Fibroblast of skin of scalp (primary cell): ENCODE measurements at regions not wholly inside any gene's neighbourhood (a gene's known extent, or its start where the extent isn't known, plus 50 kb on each side); places are given as distances from the start of the nearest gene placed in this dataset.
"Not testable (repeated sequence)": the region's sequence is repeated elsewhere in the genome, so short reads cannot be mapped to it uniquely, and the experiment has no call there.

Experiments
- DNase-seq: peaks from one replicate; pipeline ENCODE4 v3.0.0-alpha.2; 2013

DNA sequence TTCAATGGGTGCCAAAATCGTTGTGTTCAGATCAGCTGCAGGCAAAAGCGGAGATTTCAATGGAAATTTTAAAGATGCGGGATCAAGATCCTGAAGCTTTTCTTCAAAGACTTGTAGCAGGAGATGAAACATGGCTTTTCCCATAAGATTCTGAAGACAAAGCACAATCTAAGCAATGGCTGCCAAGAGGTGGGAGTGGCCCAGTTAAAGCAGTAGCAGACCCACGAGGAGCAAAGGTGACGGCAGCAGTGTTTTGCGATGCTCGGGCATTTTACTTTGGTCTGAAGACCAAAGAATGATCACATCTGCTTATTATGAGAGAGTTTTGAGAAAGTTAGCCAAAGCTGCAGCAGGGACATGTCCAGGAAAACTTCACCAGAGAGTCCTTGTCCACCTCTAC, 222.9 kb downstream of the DSC3 start:
- no peak for DNase-seq

DNA sequence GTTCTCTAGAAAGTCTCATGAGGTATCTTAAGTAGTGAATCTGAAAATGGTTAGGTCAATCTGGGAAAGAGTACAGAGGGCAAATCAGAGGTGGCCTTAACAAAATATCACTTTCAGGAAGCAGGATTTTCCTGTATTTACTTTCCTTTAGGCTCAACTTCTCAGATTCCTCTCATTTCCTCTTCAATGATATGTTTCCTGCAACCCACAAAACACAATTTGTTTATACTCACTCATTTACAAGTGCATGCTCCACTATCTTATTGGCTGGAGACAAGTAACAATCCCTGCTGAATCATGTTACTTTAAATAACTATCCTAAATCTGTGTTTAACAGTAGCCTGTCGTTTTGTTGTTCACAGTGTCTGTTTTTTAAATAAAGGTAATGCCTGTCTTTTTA, 228.1 kb downstream of the DSC3 start:
- DNase-seq: no peak

DNA sequence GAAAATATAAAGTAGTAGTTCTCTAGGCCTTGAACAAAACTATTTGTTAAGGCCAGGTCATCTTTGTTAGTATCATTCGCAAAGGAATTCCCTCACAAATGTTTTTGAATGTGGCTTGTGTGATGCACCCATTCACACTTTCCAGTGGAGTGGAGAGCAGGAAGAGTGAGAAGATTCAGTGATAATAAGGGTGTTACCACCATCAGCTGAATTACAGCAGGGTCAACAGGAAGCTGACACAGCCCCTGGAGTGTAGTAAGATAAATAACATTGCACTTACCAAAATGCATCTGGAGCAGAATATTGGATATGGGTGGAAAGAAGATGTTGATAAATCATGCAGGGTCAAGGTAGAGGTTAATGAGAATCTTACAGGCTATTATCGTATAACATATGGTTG, 231.0 kb downstream of the DSC3 start:
- DNase-seq: no peak

DNA sequence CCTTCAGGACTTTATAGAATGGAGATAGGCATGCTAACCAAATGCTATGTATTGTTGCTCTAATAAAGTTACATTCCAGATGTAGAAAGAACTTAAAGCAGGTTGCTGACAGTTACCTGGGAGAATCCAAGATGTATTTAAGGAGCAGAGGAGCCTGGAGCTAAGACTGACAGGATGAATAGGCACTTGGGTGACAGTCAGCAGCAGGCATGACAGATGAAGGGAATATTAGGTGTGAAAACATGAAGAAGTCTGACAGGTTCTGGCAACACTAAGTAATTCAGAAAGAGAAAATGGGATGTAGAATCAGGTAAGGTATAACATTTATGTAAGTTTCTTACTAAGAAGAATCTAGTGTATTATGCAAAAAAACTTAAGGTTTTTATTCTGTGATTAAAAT, 232.0 kb downstream of the DSC3 start:
- no peak for DNase-seq

DNA sequence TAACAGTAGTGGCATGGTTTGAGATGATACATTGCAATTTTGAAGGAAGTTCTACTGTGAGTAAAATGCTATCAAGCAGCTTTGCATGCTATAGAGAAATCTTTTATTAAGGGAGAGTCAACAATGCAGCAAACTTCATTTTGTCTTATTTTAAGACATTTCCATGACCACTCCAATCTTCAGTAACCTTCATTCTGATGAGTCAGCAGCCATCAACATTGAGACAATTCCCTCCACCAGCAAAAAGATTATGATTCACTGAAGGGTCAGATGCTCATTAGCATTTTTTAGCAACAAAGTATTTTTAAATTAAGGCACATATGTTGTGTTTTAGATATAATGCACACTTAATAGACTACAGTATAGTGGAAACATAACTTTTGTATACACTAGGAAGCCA, 235.7 kb downstream of the DSC3 start:
- no peak for DNase-seq

DNA sequence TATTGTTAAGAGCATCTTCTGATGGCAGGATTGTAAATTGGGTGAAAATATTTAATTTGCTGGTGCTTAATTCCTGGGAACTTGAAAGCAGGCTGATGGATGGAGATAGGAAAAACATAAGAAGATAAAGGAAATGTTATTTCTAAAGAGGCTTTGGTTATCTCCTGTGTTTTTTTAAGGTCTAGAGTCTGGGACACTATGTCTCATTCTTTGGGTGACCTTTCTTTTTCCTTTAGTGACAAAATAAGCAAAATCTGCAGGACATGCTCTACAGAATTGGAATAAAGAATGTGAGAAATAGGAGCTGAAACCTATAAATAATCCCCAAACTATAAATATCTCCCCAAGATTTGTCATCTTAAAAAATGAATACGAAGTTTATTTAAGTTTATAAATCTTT, 241.7 kb downstream of the DSC3 start:
- no peak for DNase-seq

DNA sequence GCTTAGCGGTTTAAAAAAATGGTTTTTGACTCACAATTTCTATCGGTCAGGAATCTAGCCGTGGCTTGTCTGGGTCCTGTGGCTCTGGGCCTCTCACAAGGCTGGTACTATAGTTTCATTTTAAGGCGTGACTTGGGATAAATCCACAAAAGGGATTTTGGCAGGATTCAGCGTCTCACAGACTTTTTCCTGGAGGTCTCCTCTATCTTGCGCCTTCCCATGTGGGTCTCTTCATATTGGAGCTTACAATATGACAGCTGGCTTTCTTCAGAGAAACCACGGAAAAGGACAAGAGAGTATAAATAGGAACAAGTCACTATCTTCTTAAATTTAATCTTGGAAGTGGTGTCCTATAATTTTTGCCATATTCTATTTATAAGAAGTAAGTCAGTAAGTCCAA, 250.5 kb downstream of the DSC3 start:
- DNase-seq: no peak

DNA sequence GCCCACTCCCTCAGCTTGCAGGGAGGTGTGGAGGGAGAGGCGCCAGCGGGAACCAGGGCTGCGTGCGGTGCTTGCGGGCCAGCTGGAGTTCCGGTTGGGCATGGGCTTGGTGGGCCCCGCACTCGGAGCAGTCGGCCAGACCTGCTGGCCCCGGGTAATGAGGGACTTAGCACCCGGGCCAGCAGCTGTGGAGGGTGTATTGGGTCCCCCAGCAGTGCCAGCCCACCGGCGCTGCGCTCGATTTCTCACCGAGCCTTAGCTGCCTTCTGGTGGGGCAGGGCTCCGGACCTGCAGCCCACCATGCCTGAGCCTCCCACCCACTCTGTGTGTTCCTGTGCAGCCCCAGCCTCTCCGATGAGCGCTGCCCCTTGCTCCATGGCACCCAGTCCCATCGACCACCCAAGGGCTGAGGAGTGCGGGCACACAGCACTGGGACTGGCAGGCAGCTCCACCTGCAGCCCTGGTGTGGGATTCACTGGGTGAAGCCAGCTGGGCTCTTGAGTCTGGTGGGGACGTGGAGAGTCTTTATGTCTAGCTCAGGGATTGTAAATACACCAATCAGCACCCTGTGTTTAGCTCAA, 254.0 kb downstream of the DSC3 start:
- DNase-seq: not testable (repeated sequence)

DNA sequence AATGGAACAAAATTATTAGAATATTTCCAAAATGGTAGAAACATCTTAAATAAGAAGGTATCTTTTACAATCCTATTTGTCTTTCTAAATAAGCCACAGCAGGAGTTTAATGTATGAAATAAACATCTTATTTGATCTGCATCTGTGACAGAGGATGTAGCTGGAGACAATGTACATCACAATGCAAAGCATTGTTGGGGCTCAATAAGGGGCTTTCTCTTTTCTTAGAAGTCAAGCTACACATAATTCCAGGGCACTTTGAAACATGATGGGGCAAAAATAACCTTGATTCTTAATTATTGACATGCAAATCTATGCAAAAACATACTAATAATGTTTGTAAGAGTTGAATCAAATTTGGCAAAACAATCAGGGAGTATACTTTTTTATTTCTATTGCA, 255.1 kb downstream of the DSC3 start:
- DNase-seq: no peak

DNA sequence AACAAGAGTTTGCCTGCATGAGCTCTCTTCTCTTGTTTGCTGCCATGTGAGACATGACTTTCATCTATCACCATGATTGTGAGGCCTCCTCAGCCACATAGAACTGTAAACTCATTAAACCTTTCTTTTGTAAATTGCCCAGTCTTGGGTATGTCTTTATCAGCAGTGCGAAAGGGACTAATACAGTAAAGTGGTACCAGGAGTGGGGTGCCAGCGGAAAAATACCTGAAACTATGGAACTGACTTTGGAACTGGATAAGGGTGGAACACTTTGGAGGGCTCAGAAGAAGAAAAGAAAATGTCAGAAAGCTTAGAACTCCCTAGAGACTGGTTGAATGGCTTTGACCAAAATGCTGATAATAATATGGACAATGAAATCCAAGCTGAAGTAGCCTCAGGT, 260.9 kb downstream of the DSC3 start:
- DNase-seq: no peak

DNA sequence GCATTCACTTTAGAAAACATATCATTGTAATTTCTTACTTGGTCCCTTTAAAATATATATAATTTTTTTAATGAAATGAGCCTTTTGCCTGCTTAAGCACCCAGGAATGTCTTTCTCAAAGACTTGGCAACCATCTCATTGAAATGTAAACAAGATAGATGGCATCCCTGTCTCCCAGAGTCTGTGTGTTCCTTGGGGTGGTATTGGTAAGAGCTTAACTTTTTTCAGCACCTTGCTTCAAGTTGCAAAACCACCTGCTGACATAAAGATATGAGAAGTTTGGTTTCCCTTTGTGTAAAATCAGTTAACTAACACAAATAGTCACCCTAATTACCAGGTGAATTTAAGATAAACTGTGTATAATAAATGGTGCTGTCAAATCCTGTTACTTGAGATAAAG, 266.9 kb downstream of the DSC3 start:
- no peak for DNase-seq

DNA sequence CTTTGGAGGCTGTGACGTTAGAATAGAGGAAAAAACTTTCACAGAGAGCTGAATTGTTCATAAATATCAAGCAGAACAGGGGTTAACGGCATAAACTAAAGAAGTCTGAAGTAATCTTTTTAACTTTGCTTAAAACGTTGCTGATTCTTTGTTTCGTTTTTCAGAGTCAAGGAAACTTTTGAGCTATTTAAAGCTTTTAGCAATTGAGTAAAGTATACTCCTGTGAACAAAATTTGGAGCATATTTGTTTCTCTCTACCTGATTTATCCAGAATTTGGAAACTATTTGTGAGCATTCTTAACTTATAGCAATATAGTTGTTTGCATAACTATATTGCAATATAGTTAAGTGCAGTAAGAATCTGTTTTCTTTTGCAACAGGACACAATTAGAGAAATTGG, 270.4 kb downstream of the DSC3 start:
- DNase-seq: not testable (repeated sequence)

DNA sequence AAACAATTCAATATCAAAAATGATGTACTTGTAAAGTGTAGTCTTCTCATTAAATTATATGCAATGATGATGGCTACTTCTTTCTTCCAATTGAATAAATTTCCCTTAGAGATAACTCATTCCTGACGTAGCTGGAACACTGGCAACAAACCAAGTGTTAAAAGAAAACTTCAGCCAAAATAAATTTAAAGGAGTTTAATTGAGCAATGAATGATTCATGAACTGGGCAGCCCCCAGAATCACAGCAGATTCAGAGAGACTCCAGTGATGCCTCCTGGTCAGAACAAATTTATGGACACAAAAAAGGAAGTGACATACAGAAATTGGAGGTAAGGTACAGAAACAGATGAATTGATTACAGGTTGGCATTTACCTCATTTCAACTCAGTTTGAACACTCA, 276.5 kb downstream of the DSC3 start:
- DNase-seq: no peak

DNA sequence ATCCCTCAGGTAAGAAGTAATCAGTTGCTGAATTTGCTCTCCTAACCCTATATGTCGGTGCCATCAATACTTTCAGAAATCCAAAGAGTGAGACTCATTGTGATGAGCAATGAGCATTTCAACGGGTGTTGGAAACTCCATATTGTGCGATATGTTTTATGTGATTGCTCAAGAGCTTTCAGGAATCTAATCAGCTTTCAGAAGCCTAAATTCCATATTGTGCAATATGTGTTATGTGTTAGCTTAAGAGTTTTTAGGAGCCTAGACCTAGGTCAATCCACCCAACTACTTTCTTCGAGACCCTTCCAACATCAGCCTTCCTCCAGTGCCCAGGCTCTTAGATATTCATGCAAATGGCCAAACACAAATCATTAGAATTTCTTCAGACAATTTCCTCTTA, 277.3 kb downstream of the DSC3 start:
- DNase-seq: no peak

DNA sequence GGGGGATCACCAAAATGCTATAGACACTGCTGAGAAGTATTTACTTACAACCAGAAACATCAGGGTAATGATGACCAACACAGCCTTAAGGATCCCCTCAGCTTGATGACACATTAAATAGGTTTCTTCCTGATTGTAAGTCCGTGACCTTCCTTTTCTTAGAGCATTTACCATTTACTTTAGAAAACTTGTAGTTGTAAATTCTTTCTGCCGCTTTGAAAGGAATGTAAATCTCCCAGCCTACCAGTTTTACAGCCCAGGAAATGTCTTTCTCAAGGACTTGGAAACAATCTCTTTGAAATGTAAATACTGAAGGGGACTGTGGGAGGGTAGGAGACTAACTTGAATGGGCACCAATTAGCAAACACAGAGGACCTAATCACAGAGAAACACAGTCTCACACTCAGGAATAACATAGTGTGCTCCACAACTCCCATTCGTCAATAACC, 278.6 kb downstream of the DSC3 start:
- no peak for DNase-seq

DNA sequence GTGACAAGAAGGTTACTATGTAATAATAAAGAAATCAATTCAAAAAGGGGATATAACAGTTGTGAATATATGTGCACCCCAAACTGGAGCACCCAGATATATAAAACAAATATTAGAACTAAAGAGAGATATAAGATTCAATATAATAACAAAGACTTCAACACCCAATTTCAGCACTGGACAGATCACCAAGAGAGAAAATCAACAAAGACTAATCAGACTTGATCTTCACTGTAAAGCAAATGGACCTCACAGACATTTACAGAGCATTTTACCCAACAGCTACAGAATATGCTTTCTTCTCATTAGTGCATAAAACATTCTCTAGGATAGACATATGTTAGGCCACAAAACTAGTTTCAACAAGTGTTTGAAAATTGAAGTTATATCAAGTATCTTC, 287.7 kb downstream of the DSC3 start:
- DNase-seq: no peak

DNA sequence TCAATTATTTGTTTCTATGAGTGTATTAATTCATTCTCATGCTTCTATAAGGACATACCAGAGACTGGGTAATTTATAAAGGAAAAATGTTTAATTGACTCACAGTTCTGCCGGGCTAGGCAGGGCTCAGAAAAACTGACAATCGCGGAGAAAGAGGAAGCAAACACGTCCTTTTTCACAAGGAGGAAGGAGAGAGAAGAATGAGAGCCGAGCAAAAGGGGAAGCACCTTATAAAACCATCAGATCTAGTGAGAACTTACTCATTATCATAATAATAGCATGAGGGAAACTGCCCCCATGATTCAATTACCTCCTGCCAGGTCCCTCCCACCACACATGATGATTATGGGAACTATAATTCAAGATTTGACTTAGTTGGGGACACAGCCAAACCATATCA, 294.0 kb downstream of the DSC3 start:
- DNase-seq: no peak

DNA sequence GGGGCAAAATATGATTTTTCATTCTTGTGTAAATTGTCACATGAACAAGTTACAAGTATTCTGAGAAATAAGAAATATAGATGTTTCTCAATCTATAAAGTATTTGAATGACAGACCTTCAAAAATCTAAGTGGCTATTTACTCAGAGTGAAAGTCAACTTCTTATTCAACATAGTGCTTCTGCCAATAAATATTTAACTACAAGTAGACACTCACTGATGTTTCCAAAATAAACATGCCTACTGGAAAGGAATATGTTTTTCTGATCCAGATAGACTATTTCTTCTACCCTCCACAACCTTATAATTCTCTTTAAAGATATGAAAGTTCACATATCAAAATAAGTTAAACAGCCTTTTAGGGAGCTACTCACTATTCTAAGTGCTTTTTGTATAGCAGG, 296.3 kb downstream of the DSC3 start:
- DNase-seq: no peak

DNA sequence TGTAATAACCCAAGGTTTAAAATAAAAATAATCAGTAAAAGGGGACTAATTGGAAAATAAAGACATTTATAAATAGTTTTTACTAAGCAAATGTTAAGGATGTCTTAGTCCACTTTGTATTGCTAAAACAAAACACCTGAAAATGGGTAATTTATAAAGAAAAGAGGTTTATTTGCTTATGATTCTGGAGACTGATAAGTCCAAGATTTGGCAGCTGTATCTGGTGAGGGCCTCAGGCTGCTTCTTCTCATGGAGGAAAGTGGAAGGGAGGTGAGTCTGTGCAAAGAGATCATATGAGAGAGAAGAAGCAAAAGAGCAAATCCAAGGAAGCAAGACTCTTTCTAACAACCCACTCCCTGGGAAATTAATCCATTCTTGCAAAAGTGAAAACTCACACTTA, 299.5 kb downstream of the DSC3 start:
- no peak for DNase-seq

DNA sequence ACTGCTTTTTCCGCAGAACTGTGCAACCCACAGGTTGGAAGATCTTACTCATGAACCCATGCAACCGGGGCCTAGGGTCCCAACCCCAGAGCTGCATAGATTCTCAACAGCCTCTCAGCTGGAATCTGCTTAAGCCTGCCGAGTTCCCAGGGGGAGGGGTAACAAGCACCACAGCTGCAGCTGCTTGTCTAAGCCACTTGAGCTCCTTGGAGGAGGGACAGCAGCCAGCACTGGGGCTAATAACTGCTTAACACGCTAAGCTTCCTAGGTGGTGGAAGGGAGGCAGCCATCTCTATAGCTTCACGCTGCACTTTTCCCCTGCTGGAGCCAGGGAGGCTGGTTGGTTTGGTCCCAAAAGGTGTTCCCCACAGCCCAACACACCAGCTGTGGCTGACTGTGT, 311.6 kb downstream of the DSC3 start:
- no peak for DNase-seq

DNA sequence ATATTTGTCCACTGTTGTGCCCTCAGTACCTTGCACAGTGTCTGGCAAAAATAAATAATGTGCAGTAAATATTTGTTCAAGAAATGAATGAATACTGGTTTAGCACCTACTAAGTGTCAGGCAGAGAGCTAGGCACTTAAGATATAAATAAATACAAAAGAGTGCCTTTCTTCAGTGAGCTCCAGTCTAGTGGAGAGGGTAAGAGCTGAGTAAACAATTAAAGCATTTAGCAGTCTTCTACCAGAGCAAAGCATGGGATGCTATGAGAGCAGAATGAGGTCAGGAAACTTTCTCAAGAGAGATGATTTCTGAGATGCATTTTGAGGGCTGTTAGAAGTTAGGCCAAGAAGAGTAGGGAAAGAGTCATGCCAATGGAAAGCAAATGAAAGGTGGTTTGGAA, 314.7 kb downstream of the DSC3 start:
- no peak for DNase-seq

DNA sequence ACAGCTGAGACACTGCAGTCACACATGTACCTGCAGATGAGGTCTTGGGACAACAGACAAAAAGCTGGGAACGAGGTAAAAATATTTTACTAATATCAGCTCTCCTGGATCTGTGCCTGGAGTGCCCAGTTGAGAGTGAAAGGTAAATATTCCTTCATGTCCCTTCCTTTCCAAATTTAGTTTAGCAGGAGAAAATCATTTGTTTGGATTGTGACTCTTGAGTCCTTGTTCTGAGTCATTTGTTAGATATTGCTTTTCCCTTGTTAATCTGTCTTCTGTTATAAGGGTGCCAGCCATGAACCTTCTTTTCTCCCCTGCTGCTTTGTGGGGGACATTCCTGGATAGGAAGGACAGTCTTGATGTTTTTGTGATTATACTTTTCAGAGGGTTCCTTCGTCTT, 329.2 kb downstream of the DSC3 start:
- DNase-seq: no peak

DNA sequence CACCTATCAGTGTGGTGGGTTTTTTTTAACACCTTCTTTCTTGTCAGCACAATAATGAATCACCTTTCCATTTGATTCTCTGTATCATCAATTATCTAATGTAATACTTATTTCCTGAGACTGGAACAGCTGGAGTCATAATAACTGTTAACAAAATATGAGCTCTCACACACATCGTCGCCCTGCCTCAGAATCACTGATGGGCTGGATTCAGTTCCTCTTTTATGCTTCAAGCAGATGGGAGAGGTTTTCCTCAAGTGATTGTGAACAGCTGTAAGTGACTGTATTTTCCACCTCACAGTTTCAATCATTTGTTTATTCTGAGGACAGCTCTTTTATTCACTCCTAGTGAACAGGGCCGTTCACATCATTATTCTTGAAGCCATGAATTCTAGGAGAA, 330.2 kb downstream of the DSC3 start:
- DNase-seq: no peak

DNA sequence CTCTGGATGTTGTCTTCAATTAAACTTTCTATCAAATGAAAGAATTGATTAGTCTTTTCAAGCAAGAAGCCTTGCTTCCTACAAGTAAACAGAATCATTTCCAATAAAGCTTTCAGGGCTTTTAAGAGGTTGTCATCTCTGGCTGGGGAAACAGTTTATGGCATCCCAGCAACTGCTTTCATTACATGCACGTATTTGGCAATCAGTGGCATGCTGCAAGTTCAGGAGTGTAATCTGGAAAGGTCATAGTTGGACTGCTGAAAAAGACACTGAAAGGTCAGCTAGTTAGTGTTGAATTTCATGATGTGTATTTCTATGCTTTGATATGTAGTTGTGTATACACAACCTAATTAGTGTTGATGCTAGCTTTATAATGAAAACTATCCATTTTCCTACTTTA, 332.9 kb downstream of the DSC3 start:
- DNase-seq: no peak

DNA sequence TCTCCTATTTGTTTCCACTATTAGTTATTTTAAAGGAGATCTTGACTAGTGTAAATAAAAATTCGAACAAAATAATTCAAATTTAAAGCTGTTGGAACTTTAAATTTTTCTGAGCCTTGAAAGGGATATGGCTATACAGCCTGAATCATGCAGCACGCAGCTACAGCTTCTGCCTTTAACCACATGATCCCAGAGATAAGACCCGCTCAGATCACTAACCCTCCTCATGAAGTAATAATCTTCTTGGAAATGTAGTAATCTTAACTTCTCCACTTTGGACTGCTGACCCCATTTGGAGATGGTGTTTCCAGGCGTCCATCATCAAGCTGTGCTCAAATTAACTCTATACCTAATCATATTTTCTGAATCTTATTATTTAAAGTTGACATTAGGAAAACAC, 336.6 kb downstream of the DSC3 start:
- no peak for DNase-seq

DNA sequence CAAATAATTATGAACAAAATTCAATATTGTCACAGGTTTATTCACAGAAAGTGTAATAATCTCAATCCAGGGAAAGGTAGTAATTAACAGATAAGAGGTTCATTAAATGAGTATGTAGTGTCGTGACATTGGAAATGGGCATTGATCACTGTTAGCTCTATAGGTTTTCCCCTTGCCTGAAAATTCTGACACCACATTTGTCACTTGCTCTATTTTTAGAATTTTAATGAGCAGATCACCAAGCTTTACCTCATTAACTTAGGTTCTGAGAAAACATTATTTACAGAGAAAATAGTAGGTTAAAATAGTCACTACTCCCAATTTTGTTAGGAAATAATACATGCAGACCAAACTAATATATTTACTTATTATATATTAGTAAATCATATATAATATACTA, 344.0 kb downstream of the DSC3 start:
- no peak for DNase-seq
